ENCODE measurements at regions not wholly inside any gene's neighbourhood (a gene's known extent, or its start where the extent isn't known, plus 50 kb on each side); places are given as distances from the start of the nearest gene placed in this dataset.

DNA sequence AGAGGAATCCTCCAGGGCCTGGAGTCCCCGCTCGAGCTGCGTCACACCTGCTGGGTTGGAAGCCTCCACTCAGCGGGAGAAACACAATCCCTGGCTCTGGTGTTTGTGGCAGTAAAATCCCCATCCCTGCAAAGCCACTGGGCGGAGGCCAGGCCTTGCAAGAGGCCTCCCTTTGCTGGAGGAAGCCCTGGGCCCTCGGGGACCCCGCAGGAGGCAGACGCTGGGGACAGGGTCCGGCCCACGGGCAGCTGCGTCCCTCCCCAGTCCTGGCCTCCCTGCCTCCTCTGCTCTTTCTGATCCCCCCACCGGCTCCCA lies 194.7 kb downstream of the BRD1 start:
- peak overlapping the region; percentile 34 for H3K4me3 Mint-ChIP-seq
- DNase-seq (ENCODE audit: low read depth, low spot score) = no peak

GRCh38 chr22:49632199-49633009 lies 195.3 kb downstream of the BRD1 start:
- no peaks in the 10 kb centered on the region for H3K9me3 Mint-ChIP-seq
- peak; percentile 82 for DNase-seq (ENCODE audit: low read depth, low spot score)
- TF ChIP-seq, protein P1, sequence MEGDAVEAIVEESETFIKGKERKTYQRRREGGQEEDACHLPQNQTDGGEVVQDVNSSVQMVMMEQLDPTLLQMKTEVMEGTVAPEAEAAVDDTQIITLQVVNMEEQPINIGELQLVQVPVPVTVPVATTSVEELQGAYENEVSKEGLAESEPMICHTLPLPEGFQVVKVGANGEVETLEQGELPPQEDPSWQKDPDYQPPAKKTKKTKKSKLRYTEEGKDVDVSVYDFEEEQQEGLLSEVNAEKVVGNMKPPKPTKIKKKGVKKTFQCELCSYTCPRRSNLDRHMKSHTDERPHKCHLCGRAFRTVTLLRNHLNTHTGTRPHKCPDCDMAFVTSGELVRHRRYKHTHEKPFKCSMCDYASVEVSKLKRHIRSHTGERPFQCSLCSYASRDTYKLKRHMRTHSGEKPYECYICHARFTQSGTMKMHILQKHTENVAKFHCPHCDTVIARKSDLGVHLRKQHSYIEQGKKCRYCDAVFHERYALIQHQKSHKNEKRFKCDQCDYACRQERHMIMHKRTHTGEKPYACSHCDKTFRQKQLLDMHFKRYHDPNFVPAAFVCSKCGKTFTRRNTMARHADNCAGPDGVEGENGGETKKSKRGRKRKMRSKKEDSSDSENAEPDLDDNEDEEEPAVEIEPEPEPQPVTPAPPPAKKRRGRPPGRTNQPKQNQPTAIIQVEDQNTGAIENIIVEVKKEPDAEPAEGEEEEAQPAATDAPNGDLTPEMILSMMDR (conservative IDR thresholded peaks at IDR 0.05) = peak; percentile 98
- H3K36me3 Mint-ChIP-seq (ENCODE audit: low read depth) = no peaks in the 10 kb centered on the region
- peak overlapping the region; percentile 54 for H3K4me3 Mint-ChIP-seq
- peaks cover 19% of the 10 kb centered on the region for H3K27me3 Mint-ChIP-seq (ENCODE audit: low read depth)
- H3K4me1 Mint-ChIP-seq = peaks cover 22% of the 10 kb centered on the region
- H3K27ac Mint-ChIP-seq (ENCODE audit: unreplicated experiment) = peak overlapping the region; percentile 96

More for the DNA sequence above, 194.7 kb downstream of the BRD1 start:
- no peaks in the 10 kb centered on the region for H3K36me3 Mint-ChIP-seq (ENCODE audit: low read depth)
- TF ChIP-seq, protein P1 (conservative IDR thresholded peaks at IDR 0.05) = no peak
- H3K4me1 Mint-ChIP-seq = peaks cover 21% of the 10 kb centered on the region
- no peaks in the 10 kb centered on the region for H3K9me3 Mint-ChIP-seq
- H3K27me3 Mint-ChIP-seq (ENCODE audit: low read depth) = peaks cover 16% of the 10 kb centered on the region
- H3K27ac Mint-ChIP-seq (ENCODE audit: unreplicated experiment) = no peak overlapping the region

GRCh38 chr22:49630448-49630946 lies 197.2 kb downstream of the BRD1 start:
- Mint-ChIP-seq H3K4me1 (peaks cover 22% of the 10 kb centered on the region), H3K36me3 (ENCODE audit: low read depth) (no peaks in the 10 kb centered on the region), H3K27me3 (ENCODE audit: low read depth) (peaks cover 27% of the 10 kb centered on the region), H3K9me3 (no peaks in the 10 kb centered on the region), H3K27ac (ENCODE audit: unreplicated experiment) (no peak overlapping the region), H3K4me3 (no peak overlapping the region)
- no peak for DNase-seq (ENCODE audit: low read depth, low spot score)
- TF ChIP-seq, protein P1 (conservative IDR thresholded peaks at IDR 0.05) = no peak

DNA sequence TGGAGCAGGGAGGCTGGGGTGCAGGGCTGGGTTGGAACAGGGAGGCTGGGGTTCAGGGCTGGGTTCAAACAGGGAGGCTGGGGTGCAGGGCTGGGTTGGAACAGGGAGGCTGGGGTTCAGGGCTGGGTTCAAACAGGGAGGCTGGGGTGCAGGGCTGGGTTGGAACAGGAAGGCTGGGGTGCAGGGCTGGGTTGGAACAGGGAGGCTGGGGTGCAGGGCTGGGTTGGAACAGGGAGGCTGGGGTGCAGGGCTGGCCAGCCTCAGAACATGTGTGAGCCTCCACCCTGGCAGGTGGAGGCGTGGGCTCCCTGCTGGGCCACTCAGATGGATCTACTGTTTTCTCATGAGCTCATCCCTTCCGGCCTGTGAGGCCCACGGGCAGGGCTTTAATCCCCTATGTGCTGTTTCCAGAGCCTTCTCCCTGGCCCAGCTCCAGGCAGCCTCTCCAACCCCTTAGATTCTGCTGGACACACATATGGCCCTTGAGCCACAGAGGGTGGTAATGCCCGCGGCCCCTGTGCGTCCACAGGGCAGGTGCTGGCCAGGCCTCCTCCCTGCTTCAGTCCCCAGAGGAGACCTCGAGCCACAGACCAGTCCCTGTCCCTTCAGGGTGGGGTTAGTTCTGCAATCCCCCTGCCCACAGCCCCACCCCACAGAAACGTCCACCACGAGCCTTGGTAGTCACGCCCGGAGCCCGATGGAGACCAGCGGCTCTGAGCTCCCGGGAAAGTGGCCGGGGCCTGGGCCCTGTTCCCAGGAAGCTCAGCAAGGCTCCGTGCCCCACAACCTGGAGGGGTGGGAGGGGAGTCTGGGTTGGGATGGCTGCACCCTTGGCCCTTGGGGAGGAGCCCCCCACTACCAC lies 197.9 kb downstream of the BRD1 start:
- Mint-ChIP-seq H3K4me3 (no peak overlapping the region), H3K36me3 (ENCODE audit: low read depth) (no peaks in the 10 kb centered on the region), H3K27ac (ENCODE audit: unreplicated experiment) (no peak overlapping the region), H3K9me3 (no peaks in the 10 kb centered on the region), H3K27me3 (ENCODE audit: low read depth) (peaks cover 32% of the 10 kb centered on the region), H3K4me1 (peaks cover 22% of the 10 kb centered on the region)
- TF ChIP-seq, protein P1 (conservative IDR thresholded peaks at IDR 0.05) = no peak
- DNase-seq (ENCODE audit: low read depth, low spot score) = no peak

- Mint-ChIP-seq H3K9me3 (no peaks in the 10 kb centered on the region), H3K4me1 (peaks cover 22% of the 10 kb centered on the region), H3K4me3 (no peak overlapping the region), H3K27me3 (ENCODE audit: low read depth) (peaks cover 32% of the 10 kb centered on the region), H3K27ac (ENCODE audit: unreplicated experiment) (no peak overlapping the region), H3K36me3 (ENCODE audit: low read depth) (no peaks in the 10 kb centered on the region)
- no peak for DNase-seq (ENCODE audit: low read depth, low spot score)
- TF ChIP-seq, protein P1 (conservative IDR thresholded peaks at IDR 0.05) = no peak
Observed at GRCh38 chr22:49629261-49629570, 198.5 kb downstream of the BRD1 start.

Measured in neural crest cell (in vitro differentiated cells).